Thyroid gland (tissue), 4 donors: ENCODE measurements at regions not wholly inside any gene's neighbourhood (a gene's known extent, or its start where the extent isn't known, plus 50 kb on each side); places are given as distances from the start of the nearest gene placed in this dataset.

Experiments used
- CTCF ChIP-seq, 6 experiments: fragments of 200-600 bp in 3 of 6; fragments of 450-650 bp in 3 of 6; sonication (generic) in 3 of 6; IDR thresholded peaks; one replicate each; pipeline ENCODE4 v1.5.1; 2016 to 2019; ENCODE audit warnings: antibody characterized with exemption in 6 of 6, mild to moderate bottlenecking in 2 of 6, inconsistent platforms in 1 of 6, moderate library complexity in 1 of 6
- POLR2A ChIP-seq, 2 donors: fragments of 450-650 bp; IDR thresholded peaks; one replicate each; pipeline ENCODE4 v1.6.1; 2017; ENCODE audit warnings: antibody characterized with exemption in 2 of 2, mild to moderate bottlenecking in 2 of 2, moderate library complexity in 1 of 2

GRCh38 chrX:26762253-26762652, 546.3 kb downstream of the MAGEB5 start:
- TF ChIP-seq CTCF (IDR thresholded peaks at IDR 0.05): no peak
- no peak for TF ChIP-seq POLR2A (IDR thresholded peaks at IDR 0.05)
